ENCODE measurements at regions not wholly inside any gene's neighbourhood (a gene's known extent, or its start where the extent isn't known, plus 50 kb on each side); places are given as distances from the start of the nearest gene placed in this dataset.

- no peak for DNase-seq
Measured at GRCh38 chr1:199767700-199768099, 259.8 kb upstream of the NR5A2 start.

- DNase-seq: no peak
Measured at GRCh38 chr1:199774433-199775089, 252.9 kb upstream of the NR5A2 start.

GRCh38 chr1:199776768-199777497 is 250.6 kb upstream of the NR5A2 start:
- no peak for DNase-seq

GRCh38 chr1:199778324-199778955 is 249.1 kb upstream of the NR5A2 start:
- no peak for DNase-seq

GRCh38 chr1:199780091-199780490 is 247.4 kb upstream of the NR5A2 start:
- DNase-seq: no peak

GRCh38 chr1:199780948-199781670 is 246.4 kb upstream of the NR5A2 start:
- no peak for DNase-seq

- no peak for DNase-seq
Measured at GRCh38 chr1:199784138-199784895, 243.2 kb upstream of the NR5A2 start.

GRCh38 chr1:199786695-199787094 is 240.8 kb upstream of the NR5A2 start:
- no peak for DNase-seq

- no peak for DNase-seq
Measured at GRCh38 chr1:199789141-199789540, 238.4 kb upstream of the NR5A2 start.

GRCh38 chr1:199791495-199791894 is 236.0 kb upstream of the NR5A2 start:
- DNase-seq: no peak

GRCh38 chr1:199792874-199793273 is 234.6 kb upstream of the NR5A2 start:
- no peak for DNase-seq

GRCh38 chr1:199794105-199794863 is 233.2 kb upstream of the NR5A2 start:
- no peak for DNase-seq

GRCh38 chr1:199799116-199799515 is 228.4 kb upstream of the NR5A2 start:
- no peak for DNase-seq

GRCh38 chr1:199804526-199804925 is 223.0 kb upstream of the NR5A2 start:
- no peak for DNase-seq

GRCh38 chr1:199808110-199808870 is 219.2 kb upstream of the NR5A2 start:
- no peak for DNase-seq

- DNase-seq: no peak
Measured at GRCh38 chr1:199809311-199809710, 218.2 kb upstream of the NR5A2 start.

- DNase-seq: no peak
Measured at GRCh38 chr1:199811163-199811562, 216.3 kb upstream of the NR5A2 start.

GRCh38 chr1:199813198-199813597 is 214.3 kb upstream of the NR5A2 start:
- no peak for DNase-seq

- DNase-seq: no peak
Measured at GRCh38 chr1:199815947-199816346, 211.6 kb upstream of the NR5A2 start.

GRCh38 chr1:199817266-199817665 is 210.2 kb upstream of the NR5A2 start:
- DNase-seq: no peak

Measured in activated CD4-positive, alpha-beta T cell treated with anti-CD3 and anti-CD28 coated beads, Interleukin-2, amount 50 U/mL, for 16 hours (primary cell).